Cardiac muscle cell (in vitro differentiated cells and primary cell): ENCODE measurements at regions not wholly inside any gene's neighbourhood (a gene's known extent, or its start where the extent isn't known, plus 50 kb on each side); places are given as distances from the start of the nearest gene placed in this dataset.
A peak's percentile ranks its signal among the peaks of the same experiment; 100 is the strongest.

Experiments
- DNase-seq, 2 donors: peaks; one replicate each; pipeline versions ENCODE4 v3.0.0 to v3.0.0-alpha.2; 2010 to 2017; ENCODE audit warnings: low read depth in 1 of 2, low spot score in 1 of 2
- H3K27ac ChIP-seq: fragments of 200-600 bp; sonication (generic); 2 replicates; pipeline ENCODE4 v1.5.1; 2016
- H3K27me3 ChIP-seq: fragments of 200-600 bp; sonication (generic); 2 replicates; pipeline ENCODE4 v1.6.0; 2016; ENCODE audit warnings: control low read depth
- H3K36me3 ChIP-seq: fragments of 200-600 bp; sonication (generic); 2 replicates; pipeline ENCODE4 v1.5.1; 2016; ENCODE audit warnings: control low read depth
- H3K4me1 ChIP-seq: fragments of 200-600 bp; sonication (generic); 2 replicates; pipeline ENCODE4 v1.8.1; 2017; ENCODE audit warnings: low read depth, mild to moderate bottlenecking, mixed run types
- H3K4me3 ChIP-seq: fragments of 200-600 bp; sonication (generic); 2 replicates; pipeline ENCODE4 v1.5.1; 2016; ENCODE audit warnings: mild to moderate bottlenecking
- H3K9me3 ChIP-seq: fragments of 200-600 bp; sonication (generic); 2 replicates; pipeline ENCODE4 v1.5.1; 2017; ENCODE audit warnings: low read depth, mild to moderate bottlenecking, control low read depth
- CTCF ChIP-seq: IDR thresholded peaks from 2 replicates; pipeline ENCODE4 v1.5.1; 2012; ENCODE audit warnings: low read depth, mild to moderate bottlenecking, low read length

- H3K36me3 ChIP-seq, result no peaks in the 10 kb centered on the region
- peak in 1 of 2 donors; percentile 83 for DNase-seq
Observed at GRCh38 chr13:50401721-50402465, 386.6 kb downstream of the KCNRG start.

GRCh38 chr13:50403311-50403710 is 388.1 kb downstream of the KCNRG start:
- Histone ChIP-seq H3K27me3 (no peaks in the 10 kb centered on the region), H3K36me3 (no peaks in the 10 kb centered on the region), H3K4me1 (peaks cover 14% of the 10 kb centered on the region), H3K4me3 (no peak overlapping the region), H3K9me3 (no peaks in the 10 kb centered on the region), H3K27ac (no peak overlapping the region)
- no peak for DNase-seq
- TF ChIP-seq CTCF, result no peak

More at GRCh38 chr13:50401721-50402465, 386.6 kb downstream of the KCNRG start:
- peaks cover 7% of the 10 kb centered on the region for H3K4me1 ChIP-seq
- no peak overlapping the region for H3K4me3 ChIP-seq
- TF ChIP-seq CTCF, result no peak
- no peak overlapping the region for H3K27ac ChIP-seq
- no peaks in the 10 kb centered on the region for H3K27me3 ChIP-seq
- no peaks in the 10 kb centered on the region for H3K9me3 ChIP-seq

- Histone ChIP-seq H3K27ac (no peak overlapping the region), H3K4me1 (peaks cover 14% of the 10 kb centered on the region), H3K9me3 (no peaks in the 10 kb centered on the region), H3K4me3 (no peak overlapping the region), H3K36me3 (no peaks in the 10 kb centered on the region), H3K27me3 (no peaks in the 10 kb centered on the region)
- DNase-seq, result no peak
- no peak for TF ChIP-seq CTCF
Observed at GRCh38 chr13:50404116-50404515, 388.9 kb downstream of the KCNRG start.

- no peak for TF ChIP-seq CTCF
- no peak for DNase-seq
- no peak overlapping the region for H3K27ac ChIP-seq
- H3K9me3 ChIP-seq, result no peaks in the 10 kb centered on the region
- no peaks in the 10 kb centered on the region for H3K36me3 ChIP-seq
- H3K27me3 ChIP-seq, result no peaks in the 10 kb centered on the region
- peaks cover 12% of the 10 kb centered on the region for H3K4me1 ChIP-seq
- H3K4me3 ChIP-seq, result no peak overlapping the region
Observed at GRCh38 chr13:50404769-50405168, 389.5 kb downstream of the KCNRG start.

- Histone ChIP-seq H3K4me1 (peaks cover 18% of the 10 kb centered on the region), H3K9me3 (no peaks in the 10 kb centered on the region), H3K27me3 (no peaks in the 10 kb centered on the region), H3K27ac (no peak overlapping the region), H3K4me3 (no peak overlapping the region), H3K36me3 (no peaks in the 10 kb centered on the region)
- DNase-seq, result no peak
- no peak for TF ChIP-seq CTCF
Observed at GRCh38 chr13:50406831-50407230, 391.6 kb downstream of the KCNRG start.
